Mesothelial cell of epicardium (in vitro differentiated cells): ENCODE measurements at regions not wholly inside any gene's neighbourhood (a gene's known extent, or its start where the extent isn't known, plus 50 kb on each side); places are given as distances from the start of the nearest gene placed in this dataset.
"Not testable (repeated sequence)": the region's sequence is repeated elsewhere in the genome, so short reads cannot be mapped to it uniquely, and the experiment has no call there.

Experiments
- DNase-seq, 2 experiments: peaks; one replicate each; pipeline ENCODE4 v3.0.0; 2021; ENCODE audit warnings: low spot score in 2 of 2; ENCODE audit not compliant: unreplicated experiment in 2 of 2
- H3K27ac Mint-ChIP-seq: 2 replicates; pipeline ENCODE4 v1.8.0; 2021; ENCODE audit warnings: mixed read lengths
- H3K27me3 Mint-ChIP-seq: 2 replicates; pipeline ENCODE4 v1.8.0; 2021; ENCODE audit warnings: low read depth, mixed read lengths
- H3K36me3 Mint-ChIP-seq: 2 replicates; pipeline ENCODE4 v1.8.0; 2021; ENCODE audit warnings: mixed read lengths
- H3K4me1 Mint-ChIP-seq: 2 replicates; pipeline ENCODE4 v1.8.0; 2021; ENCODE audit warnings: mixed read lengths
- H3K4me3 Mint-ChIP-seq: 2 replicates; pipeline ENCODE4 v1.8.0; 2021; ENCODE audit warnings: mild to moderate bottlenecking, moderate library complexity, mixed read lengths
- H3K9me3 Mint-ChIP-seq: 2 replicates; pipeline ENCODE4 v1.8.0; 2021; ENCODE audit warnings: mixed read lengths
- CTCF ChIP-seq: fragments of 200-600 bp; sonication (generic); IDR thresholded peaks from one replicate; pipeline ENCODE4 v1.5.0; 2021; ENCODE audit warnings: antibody characterized with exemption; ENCODE audit not compliant: unreplicated experiment

- no peak overlapping the region for H3K27ac Mint-ChIP-seq
- H3K36me3 Mint-ChIP-seq = peaks cover 5% of the 10 kb centered on the region
- no peak overlapping the region for H3K4me3 Mint-ChIP-seq
Measured at GRCh38 chr11:82521427-82521826, 212.2 kb downstream of the FAM181B start.

GRCh38 chr11:82507288-82507687 is 226.4 kb downstream of the FAM181B start:
- no peak for TF ChIP-seq CTCF
- Mint-ChIP-seq H3K4me1 (no peaks in the 10 kb centered on the region), H3K27me3 (peaks cover 43% of the 10 kb centered on the region), H3K36me3 (no peaks in the 10 kb centered on the region), H3K27ac (no peak overlapping the region), H3K9me3 (no peaks in the 10 kb centered on the region), H3K4me3 (no peak overlapping the region)
- DNase-seq = no peak

More at GRCh38 chr11:82521427-82521826, 212.2 kb downstream of the FAM181B start:
- peaks cover 33% of the 10 kb centered on the region for H3K27me3 Mint-ChIP-seq
- peaks cover 11% of the 10 kb centered on the region for H3K9me3 Mint-ChIP-seq
- peaks cover 11% of the 10 kb centered on the region for H3K4me1 Mint-ChIP-seq
- DNase-seq = no peak
- TF ChIP-seq CTCF = no peak

GRCh38 chr11:82505379-82505778 is 228.3 kb downstream of the FAM181B start:
- TF ChIP-seq CTCF = no peak
- no peak for DNase-seq
- H3K36me3 Mint-ChIP-seq = no peaks in the 10 kb centered on the region
- H3K27ac Mint-ChIP-seq = no peak overlapping the region
- no peak overlapping the region for H3K4me3 Mint-ChIP-seq
- peaks cover 26% of the 10 kb centered on the region for H3K27me3 Mint-ChIP-seq
- H3K9me3 Mint-ChIP-seq = no peaks in the 10 kb centered on the region
- H3K4me1 Mint-ChIP-seq = no peaks in the 10 kb centered on the region

- peaks cover 11% of the 10 kb centered on the region for H3K27me3 Mint-ChIP-seq
- not testable (repeated sequence) for H3K9me3 Mint-ChIP-seq, H3K27ac Mint-ChIP-seq, DNase-seq, H3K4me1 Mint-ChIP-seq, H3K36me3 Mint-ChIP-seq, H3K4me3 Mint-ChIP-seq
Measured at GRCh38 chr11:82501174-82501573, 232.5 kb downstream of the FAM181B start.

- H3K9me3 Mint-ChIP-seq = peaks cover 14% of the 10 kb centered on the region
- H3K27me3 Mint-ChIP-seq = peaks cover 13% of the 10 kb centered on the region
- H3K4me1 Mint-ChIP-seq = no peaks in the 10 kb centered on the region
- no peak overlapping the region for H3K4me3 Mint-ChIP-seq
- H3K36me3 Mint-ChIP-seq = no peaks in the 10 kb centered on the region
- no peak for DNase-seq
- peak; percentile 42 for TF ChIP-seq CTCF
- H3K27ac Mint-ChIP-seq = no peak overlapping the region
Measured at GRCh38 chr11:82494988-82495432, 238.7 kb downstream of the FAM181B start.

- no peak for DNase-seq
- H3K9me3 Mint-ChIP-seq = no peaks in the 10 kb centered on the region
Measured at GRCh38 chr11:82474876-82475275, 258.8 kb downstream of the FAM181B start.

More at GRCh38 chr11:82474876-82475275, 258.8 kb downstream of the FAM181B start:
- no peak for TF ChIP-seq CTCF
- H3K36me3 Mint-ChIP-seq = no peaks in the 10 kb centered on the region
- H3K27me3 Mint-ChIP-seq = peaks cover 18% of the 10 kb centered on the region
- no peak overlapping the region for H3K4me3 Mint-ChIP-seq
- no peak overlapping the region for H3K27ac Mint-ChIP-seq
- H3K4me1 Mint-ChIP-seq = no peaks in the 10 kb centered on the region
